SK-MEL-5 (cell line): ENCODE measurements at regions not wholly inside any gene's neighbourhood (a gene's known extent, or its start where the extent isn't known, plus 50 kb on each side); places are given as distances from the start of the nearest gene placed in this dataset.

Source experiments
- DNase-seq: peaks from one replicate; pipeline ENCODE4 v3.0.0-alpha.2; 2016; ENCODE audit warnings: low read depth, low spot score
- in situ Hi-C: cut with HindIII; loops from 2 replicates; pipeline ENCODE4 v1.10.0; 2016; ENCODE audit warnings: low sequenced_read_pairs, high pct_unique_total_duplicates, low pct_unique_long_range_greater_than_20kb

- no peak for DNase-seq
- in situ Hi-C loops = no loop called here
These were observed 375.1 kb upstream of the DPH6 start for GRCh38 chr15:35921046-35921445.

- no peak for DNase-seq
- in situ Hi-C loops = no loop called here
These were observed 379.5 kb upstream of the DPH6 start for GRCh38 chr15:35925275-35926006.

GRCh38 chr15:35926007-35926380 is 380.0 kb upstream of the DPH6 start:
- no peak for DNase-seq
- in situ Hi-C loops = no loop called here

- in situ Hi-C loops = no loop called here
- DNase-seq = no peak
These were observed 382.9 kb upstream of the DPH6 start for GRCh38 chr15:35928847-35929246.

- in situ Hi-C loops = no loop called here
- no peak for DNase-seq
These were observed 383.9 kb upstream of the DPH6 start for GRCh38 chr15:35929740-35930444.

DNA sequence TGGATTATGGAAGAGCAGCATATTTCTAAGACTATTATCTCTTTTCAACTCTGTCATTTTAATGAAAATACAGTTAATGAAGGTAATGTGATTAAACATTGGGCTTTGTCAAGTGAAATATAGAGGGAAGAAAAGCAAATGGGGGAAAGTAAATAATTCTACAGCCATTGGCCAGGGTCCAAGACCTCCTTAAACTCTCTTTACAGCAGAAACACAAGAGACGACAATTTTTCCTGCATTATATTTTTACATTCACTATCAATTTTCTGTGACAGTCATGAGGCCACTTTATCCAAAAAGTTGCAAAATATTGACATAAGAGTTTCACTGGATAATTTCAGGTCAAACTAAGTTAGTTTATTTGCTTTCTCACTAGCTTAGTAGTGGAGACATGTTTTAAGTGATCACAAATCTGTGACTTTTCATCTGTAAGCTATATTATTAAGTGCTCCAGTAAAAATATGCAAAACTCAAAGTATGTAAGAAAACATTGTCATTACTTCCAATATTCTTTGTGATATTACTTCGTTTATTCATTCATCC is 385.9 kb upstream of the DPH6 start:
- no peak for DNase-seq
- in situ Hi-C loops = no loop called here

GRCh38 chr15:35932531-35932930 is 386.6 kb upstream of the DPH6 start:
- in situ Hi-C loops = no loop called here
- no peak for DNase-seq

- in situ Hi-C loops = no loop called here
- no peak for DNase-seq
These were observed 387.6 kb upstream of the DPH6 start for GRCh38 chr15:35933531-35933930.

GRCh38 chr15:35934383-35935049 is 388.6 kb upstream of the DPH6 start:
- in situ Hi-C loops = no loop called here
- no peak for DNase-seq

DNA sequence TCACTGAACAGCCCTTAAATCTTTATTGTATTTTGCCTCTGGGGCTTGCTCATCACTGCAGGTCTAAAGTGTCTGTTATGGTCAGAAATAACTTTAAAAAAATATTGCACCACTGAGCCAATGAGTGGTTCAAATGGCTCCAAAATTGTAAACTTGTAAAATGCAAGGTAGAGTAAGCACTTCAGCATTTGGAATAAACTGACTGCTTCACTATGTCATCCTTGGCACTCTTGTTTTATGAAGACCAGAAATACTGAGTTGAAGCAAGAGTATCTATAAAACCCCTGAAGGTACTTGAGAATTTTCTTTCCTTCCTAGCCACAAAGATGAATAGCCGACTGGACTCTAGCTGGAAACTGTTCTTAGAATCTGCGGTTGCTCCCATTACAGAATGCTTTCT is 390.3 kb upstream of the DPH6 start:
- in situ Hi-C loops = no loop called here
- peak; percentile 27 for DNase-seq

DNA sequence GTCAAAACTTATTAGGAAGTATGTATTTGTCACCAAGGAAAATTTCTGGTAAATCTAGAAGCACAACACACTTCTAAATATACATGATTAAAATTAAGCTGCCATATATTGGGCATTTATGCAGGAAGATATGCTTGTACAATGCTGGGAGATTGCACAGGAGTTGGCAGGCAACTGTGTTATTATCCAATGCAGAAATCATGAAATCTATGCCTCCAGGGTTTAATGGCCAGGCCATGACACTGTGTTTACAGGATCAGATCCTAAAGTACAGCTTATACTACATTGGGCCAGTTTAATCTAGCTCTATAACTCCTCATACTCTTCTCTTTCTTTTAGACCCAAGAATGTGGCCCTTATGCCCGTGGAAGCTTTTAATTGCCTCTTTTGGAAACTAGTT is 391.4 kb upstream of the DPH6 start:
- no peak for DNase-seq
- in situ Hi-C loops = no loop called here

GRCh38 chr15:35944945-35945585 is 399.1 kb upstream of the DPH6 start:
- DNase-seq = no peak
- in situ Hi-C loops = no loop called here

- no peak for DNase-seq
- in situ Hi-C loops = no loop called here
These were observed 407.5 kb upstream of the DPH6 start for GRCh38 chr15:35953424-35953823.

- in situ Hi-C loops = no loop called here
- DNase-seq = no peak
These were observed 410.1 kb upstream of the DPH6 start for GRCh38 chr15:35956056-35956455.

GRCh38 chr15:35958021-35958420 is 412.1 kb upstream of the DPH6 start:
- DNase-seq = no peak
- in situ Hi-C loops = no loop called here

DNA sequence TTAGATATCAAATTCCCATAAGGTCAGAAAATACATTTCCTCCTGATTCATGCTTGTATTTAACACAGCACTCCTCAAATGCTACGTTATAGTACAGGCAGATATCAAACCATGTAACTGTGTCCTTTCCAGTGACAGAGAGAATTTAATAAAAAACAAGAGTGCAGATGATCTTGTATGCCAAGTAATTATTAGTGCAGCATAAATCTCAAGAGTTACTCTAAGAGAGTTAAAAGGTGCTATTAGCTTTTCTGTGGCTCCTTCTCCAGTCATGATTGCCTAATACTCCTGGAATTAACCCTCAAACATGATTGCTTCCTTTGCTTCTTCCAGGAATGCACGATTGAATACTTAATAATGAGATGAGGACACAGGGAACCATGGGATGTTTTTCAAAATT is 413.0 kb upstream of the DPH6 start:
- DNase-seq = no peak
- in situ Hi-C loops = no loop called here

DNA sequence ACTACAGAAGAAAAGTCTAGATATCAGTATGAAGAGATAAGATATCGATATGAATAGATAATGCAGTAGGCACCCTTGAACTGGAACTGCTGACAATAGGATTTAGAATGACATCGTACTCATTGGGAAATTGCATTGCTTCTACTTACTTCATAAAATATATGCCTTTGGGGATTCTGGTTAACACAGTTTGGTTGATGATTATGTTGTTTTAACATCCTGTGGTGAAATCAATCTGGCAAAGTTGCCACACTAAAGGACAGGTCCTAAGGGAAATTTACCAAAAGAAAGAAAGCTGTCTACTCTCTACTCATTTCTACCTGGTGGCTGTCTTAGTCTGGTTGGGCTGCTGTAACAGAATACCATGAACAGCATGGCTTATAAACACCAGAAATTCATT is 417.4 kb upstream of the DPH6 start:
- in situ Hi-C loops = no loop called here
- DNase-seq = no peak

- no peak for DNase-seq
- in situ Hi-C loops = no loop called here
These were observed 420.8 kb upstream of the DPH6 start for GRCh38 chr15:35966781-35967180.
